C4-2B (cell line): ENCODE measurements at regions not wholly inside any gene's neighbourhood (a gene's known extent, or its start where the extent isn't known, plus 50 kb on each side); places are given as distances from the start of the nearest gene placed in this dataset.

Experiments
- ZFX ChIP-seq: fragments of 450-650 bp; IDR thresholded peaks from 2 replicates; pipeline ENCODE4 v1.6.1; 2017
- TF ChIP-seq, protein P1 (sequence below): fragments of 450-650 bp; conservative IDR thresholded peaks from 2 replicates; pipeline ENCODE4 v1.5.1; 2017; ENCODE audit warnings: mild to moderate bottlenecking

DNA sequence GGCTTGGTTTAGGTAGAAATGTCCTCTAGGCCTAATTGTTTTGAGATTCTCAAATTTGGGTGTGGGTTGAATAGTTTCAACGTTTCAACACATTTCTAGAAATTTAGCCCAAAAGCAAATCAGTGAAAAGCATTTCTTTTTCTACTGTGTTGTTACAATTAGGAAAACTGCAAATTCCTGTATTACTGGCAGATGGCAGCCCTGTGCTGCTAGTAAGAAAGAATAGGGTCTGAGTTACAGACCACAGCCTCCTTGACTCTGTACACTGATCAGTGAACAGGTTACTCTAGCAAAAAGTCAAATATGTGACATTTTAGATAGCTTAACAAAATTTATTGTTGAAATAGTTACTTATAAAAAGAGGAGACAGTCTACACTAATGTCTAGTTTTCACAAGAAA is 703.0 kb downstream of the JRKL start:
- TF ChIP-seq, protein P1, sequence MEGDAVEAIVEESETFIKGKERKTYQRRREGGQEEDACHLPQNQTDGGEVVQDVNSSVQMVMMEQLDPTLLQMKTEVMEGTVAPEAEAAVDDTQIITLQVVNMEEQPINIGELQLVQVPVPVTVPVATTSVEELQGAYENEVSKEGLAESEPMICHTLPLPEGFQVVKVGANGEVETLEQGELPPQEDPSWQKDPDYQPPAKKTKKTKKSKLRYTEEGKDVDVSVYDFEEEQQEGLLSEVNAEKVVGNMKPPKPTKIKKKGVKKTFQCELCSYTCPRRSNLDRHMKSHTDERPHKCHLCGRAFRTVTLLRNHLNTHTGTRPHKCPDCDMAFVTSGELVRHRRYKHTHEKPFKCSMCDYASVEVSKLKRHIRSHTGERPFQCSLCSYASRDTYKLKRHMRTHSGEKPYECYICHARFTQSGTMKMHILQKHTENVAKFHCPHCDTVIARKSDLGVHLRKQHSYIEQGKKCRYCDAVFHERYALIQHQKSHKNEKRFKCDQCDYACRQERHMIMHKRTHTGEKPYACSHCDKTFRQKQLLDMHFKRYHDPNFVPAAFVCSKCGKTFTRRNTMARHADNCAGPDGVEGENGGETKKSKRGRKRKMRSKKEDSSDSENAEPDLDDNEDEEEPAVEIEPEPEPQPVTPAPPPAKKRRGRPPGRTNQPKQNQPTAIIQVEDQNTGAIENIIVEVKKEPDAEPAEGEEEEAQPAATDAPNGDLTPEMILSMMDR, result peak; percentile 52
- TF ChIP-seq ZFX, result no peak
